Ascending aorta (tissue), 2 donors: ENCODE measurements at regions not wholly inside any gene's neighbourhood (a gene's known extent, or its start where the extent isn't known, plus 50 kb on each side); places are given as distances from the start of the nearest gene placed in this dataset.

Experiments used
- DNase-seq, 2 donors: peaks; one replicate each; pipeline ENCODE4 v3.0.0-alpha.2; 2019; ENCODE audit warnings: low spot score in 2 of 2
- H3K27ac ChIP-seq, 2 donors: fragments of 200-600 bp; sonication (generic); one replicate each; pipeline ENCODE4 v1.5.1; 2016 to 2017; ENCODE audit warnings: mild to moderate bottlenecking in 1 of 2
- H3K27me3 ChIP-seq: fragments of 200-600 bp; sonication (generic); one replicate; pipeline ENCODE4 v1.5.1; 2017
- H3K36me3 ChIP-seq, 2 donors: fragments of 200-600 bp; sonication (generic); one replicate each; pipeline ENCODE4 v1.5.1; 2016
- H3K4me1 ChIP-seq, 2 donors: fragments of 200-600 bp; sonication (generic); one replicate each; pipeline ENCODE4 v1.5.1; 2016 to 2017; ENCODE audit warnings: mild to moderate bottlenecking in 1 of 2
- H3K4me3 ChIP-seq, 2 donors: fragments of 200-600 bp; sonication (generic); one replicate each; pipeline ENCODE4 v1.5.1; 2016 to 2017; ENCODE audit warnings: mild to moderate bottlenecking in 1 of 2
- H3K9me3 ChIP-seq, 2 donors: fragments of 200-600 bp; sonication (generic); one replicate each; pipeline ENCODE4 v1.5.1; 2016
- intact Hi-C: fragments of 100-400 bp; cut with DNase I; formaldehyde crosslinking; loops from one replicate; pipeline ENCODE4 v1.15.1; 2023
- TF ChIP-seq, protein P1 (sequence below), 3 experiments: fragments of 200-600 bp in 2 of 3; fragments of 450-650 bp in 1 of 3; sonication (generic) in 2 of 3; IDR thresholded peaks; one replicate each; pipeline ENCODE4 v1.5.1; 2016 to 2019; ENCODE audit warnings: antibody characterized with exemption in 3 of 3, mild to moderate bottlenecking in 1 of 3, moderate library complexity in 1 of 3

DNA sequence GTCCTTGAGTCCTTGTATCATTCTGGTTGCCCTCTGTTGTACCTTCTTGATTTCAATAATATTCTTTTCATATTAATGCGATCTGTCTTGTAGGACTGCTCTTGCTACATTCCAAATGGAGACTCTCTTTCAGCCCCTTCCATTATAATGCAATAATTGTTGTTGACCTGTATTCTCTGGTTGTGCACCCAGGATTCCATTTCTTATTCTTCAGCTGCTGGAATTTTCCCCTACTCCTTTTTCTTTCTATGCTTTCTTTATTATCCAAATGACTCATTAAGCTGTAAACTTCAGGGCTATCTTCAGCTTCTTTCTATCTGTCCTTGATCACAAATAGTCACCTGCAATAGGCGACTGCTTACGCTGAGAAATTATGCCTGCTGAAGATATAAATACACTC lies 321.5 kb downstream of the SATB1 start:
- no peaks in the 10 kb centered on the region for H3K4me1 ChIP-seq
- no peaks in the 10 kb centered on the region for H3K36me3 ChIP-seq
- no peak overlapping the region for H3K4me3 ChIP-seq
- H3K9me3 ChIP-seq, result no peaks in the 10 kb centered on the region
- no peak for DNase-seq
- intact Hi-C loops, result no loop called here
- no peaks in the 10 kb centered on the region for H3K27me3 ChIP-seq
- TF ChIP-seq, protein P1, sequence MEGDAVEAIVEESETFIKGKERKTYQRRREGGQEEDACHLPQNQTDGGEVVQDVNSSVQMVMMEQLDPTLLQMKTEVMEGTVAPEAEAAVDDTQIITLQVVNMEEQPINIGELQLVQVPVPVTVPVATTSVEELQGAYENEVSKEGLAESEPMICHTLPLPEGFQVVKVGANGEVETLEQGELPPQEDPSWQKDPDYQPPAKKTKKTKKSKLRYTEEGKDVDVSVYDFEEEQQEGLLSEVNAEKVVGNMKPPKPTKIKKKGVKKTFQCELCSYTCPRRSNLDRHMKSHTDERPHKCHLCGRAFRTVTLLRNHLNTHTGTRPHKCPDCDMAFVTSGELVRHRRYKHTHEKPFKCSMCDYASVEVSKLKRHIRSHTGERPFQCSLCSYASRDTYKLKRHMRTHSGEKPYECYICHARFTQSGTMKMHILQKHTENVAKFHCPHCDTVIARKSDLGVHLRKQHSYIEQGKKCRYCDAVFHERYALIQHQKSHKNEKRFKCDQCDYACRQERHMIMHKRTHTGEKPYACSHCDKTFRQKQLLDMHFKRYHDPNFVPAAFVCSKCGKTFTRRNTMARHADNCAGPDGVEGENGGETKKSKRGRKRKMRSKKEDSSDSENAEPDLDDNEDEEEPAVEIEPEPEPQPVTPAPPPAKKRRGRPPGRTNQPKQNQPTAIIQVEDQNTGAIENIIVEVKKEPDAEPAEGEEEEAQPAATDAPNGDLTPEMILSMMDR (IDR thresholded peaks at IDR 0.05), result no peak
- H3K27ac ChIP-seq, result no peak overlapping the region

DNA sequence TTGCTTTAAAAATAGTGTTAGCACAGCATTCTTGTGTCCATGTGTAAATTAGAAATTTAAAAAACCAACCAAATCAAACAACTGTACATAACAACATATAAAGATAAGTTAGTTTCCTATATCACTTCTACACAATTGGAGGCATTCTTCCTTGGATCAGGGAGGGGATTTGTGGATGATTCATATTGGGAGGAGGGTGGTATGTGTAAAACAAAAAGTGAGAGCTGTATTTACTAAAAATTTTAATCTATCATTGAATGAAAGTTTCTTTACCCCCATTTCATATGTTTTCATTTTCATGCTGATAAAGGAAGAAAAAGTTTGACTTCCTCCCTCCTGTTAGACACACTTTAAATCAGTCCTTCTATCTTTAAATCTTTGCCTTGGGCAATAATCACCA lies 325.0 kb downstream of the SATB1 start:
- H3K4me1 ChIP-seq, result no peaks in the 10 kb centered on the region
- H3K36me3 ChIP-seq, result no peaks in the 10 kb centered on the region
- no peak overlapping the region for H3K27ac ChIP-seq
- peaks cover 0 to 6% of the 10 kb centered on the region in 2 donors for H3K9me3 ChIP-seq
- no peaks in the 10 kb centered on the region for H3K27me3 ChIP-seq
- no peak for DNase-seq
- intact Hi-C loops, result no loop called here
- no peak overlapping the region for H3K4me3 ChIP-seq
- TF ChIP-seq, protein P1 (IDR thresholded peaks at IDR 0.05), result no peak

DNA sequence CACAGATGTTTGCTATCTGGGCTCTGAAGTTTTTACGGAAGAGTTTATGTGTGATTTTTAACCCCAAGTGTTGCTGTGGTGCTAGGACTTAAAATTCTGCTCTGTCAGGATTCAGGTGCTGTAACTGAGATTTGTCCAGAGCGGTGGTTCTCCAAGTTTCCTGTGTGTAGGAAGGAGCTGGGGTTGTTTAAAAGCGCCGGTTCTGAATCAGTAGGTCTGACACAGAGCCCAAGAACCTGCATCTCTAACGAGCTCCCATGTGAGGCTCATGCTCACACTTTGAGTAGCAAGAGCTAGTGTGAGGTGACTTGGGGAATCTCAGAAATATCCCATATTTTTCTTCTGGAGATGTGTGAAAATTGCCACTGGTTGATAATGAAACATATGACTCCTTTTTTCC lies 325.5 kb downstream of the SATB1 start:
- H3K27me3 ChIP-seq, result no peaks in the 10 kb centered on the region
- no peaks in the 10 kb centered on the region for H3K4me1 ChIP-seq
- DNase-seq, result no peak
- peaks cover 0 to 6% of the 10 kb centered on the region in 2 donors for H3K9me3 ChIP-seq
- H3K4me3 ChIP-seq, result no peak overlapping the region
- TF ChIP-seq, protein P1 (IDR thresholded peaks at IDR 0.05), result no peak
- intact Hi-C loops, result no loop called here
- no peak overlapping the region for H3K27ac ChIP-seq
- H3K36me3 ChIP-seq, result no peaks in the 10 kb centered on the region

DNA sequence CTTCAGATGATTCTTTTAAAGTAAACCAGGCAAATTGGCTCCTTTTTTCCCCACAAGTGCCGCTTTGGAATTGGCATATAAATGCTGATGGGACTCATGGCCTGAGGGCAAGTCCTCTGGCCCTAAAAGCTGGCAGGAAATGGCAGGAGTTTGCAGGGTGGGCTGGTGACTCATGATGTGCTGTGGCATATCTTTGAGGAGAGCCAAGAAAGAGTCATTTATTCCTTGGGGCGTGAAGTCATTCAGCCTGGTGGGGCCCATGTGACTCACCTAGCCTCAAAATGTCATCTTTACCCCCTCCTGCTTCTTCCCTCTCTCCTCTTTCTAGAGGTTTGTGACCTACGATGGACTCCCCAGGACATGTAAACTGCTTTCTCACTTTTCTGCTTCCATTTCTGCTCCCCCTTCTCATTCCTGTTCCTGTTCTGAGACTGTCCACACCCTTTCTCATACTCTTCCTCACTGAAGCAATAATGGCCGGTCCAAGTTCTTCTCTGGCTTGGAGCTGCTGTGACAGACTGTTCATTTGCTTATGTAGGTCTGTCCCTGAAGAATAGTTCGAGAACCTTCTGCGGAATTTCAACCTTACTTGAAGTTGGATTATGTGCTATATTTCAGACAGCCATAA lies 326.1 kb downstream of the SATB1 start:
- TF ChIP-seq, protein P1 (IDR thresholded peaks at IDR 0.05), result no peak
- intact Hi-C loops, result no loop called here

DNA sequence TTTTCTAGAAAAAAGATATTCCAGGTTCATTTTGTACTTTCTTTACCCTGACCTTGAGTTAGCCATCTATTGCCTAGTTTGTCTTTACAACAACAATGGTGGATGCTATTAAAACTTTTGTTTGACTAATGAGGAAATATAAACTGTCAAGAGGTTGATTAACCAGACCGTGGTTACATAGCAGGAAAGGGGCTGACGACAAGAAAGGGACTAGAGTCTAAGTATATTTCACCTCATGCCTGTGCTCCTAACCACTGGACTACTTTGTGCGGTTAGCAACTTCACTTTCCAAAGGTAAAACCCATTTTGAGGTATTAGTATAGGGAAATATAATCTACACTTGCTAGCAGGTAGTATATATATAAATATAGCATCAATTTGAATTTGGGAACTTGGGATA lies 327.1 kb downstream of the SATB1 start:
- no peak overlapping the region for H3K4me3 ChIP-seq
- TF ChIP-seq, protein P1 (IDR thresholded peaks at IDR 0.05), result no peak
- H3K9me3 ChIP-seq, result peaks cover 0 to 6% of the 10 kb centered on the region in 2 donors
- intact Hi-C loops, result no loop called here
- H3K4me1 ChIP-seq, result no peaks in the 10 kb centered on the region
- H3K27me3 ChIP-seq, result no peaks in the 10 kb centered on the region
- no peak overlapping the region for H3K27ac ChIP-seq
- no peak for DNase-seq
- no peaks in the 10 kb centered on the region for H3K36me3 ChIP-seq

More for the DNA sequence above, 326.1 kb downstream of the SATB1 start:
- Histone ChIP-seq H3K4me3 (no peak overlapping the region), H3K27ac (no peak overlapping the region), H3K4me1 (no peaks in the 10 kb centered on the region), H3K9me3 (peaks cover 0 to 6% of the 10 kb centered on the region in 2 donors), H3K36me3 (no peaks in the 10 kb centered on the region), H3K27me3 (no peaks in the 10 kb centered on the region)
- DNase-seq, result no peak

DNA sequence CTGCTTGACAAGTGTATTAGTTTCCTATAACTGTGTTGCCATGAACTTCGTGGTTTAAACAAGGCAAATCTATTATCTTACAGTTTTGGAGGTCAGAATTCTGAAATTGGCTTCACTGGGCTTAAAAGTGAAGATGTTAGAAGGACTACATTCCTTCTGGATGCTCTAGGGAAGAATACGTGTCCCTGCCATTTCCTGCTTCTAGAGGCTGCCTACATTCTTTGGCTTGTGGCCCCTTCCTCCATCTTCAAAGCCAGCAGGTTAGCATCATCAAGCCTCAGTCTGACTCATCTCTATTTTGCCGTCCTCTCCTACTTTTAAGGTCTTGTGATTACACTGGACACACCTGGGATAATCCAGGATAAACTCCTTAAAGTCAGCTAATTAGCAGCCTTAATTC lies 327.7 kb downstream of the SATB1 start:
- Histone ChIP-seq H3K9me3 (peaks cover 0 to 6% of the 10 kb centered on the region in 2 donors), H3K4me3 (no peak overlapping the region), H3K27me3 (no peaks in the 10 kb centered on the region), H3K27ac (no peak overlapping the region), H3K4me1 (no peaks in the 10 kb centered on the region), H3K36me3 (no peaks in the 10 kb centered on the region)
- no peak for DNase-seq
- TF ChIP-seq, protein P1 (IDR thresholded peaks at IDR 0.05), result no peak
- intact Hi-C loops, result no loop called here
